ENCODE measurements at regions not wholly inside any gene's neighbourhood (a gene's known extent, or its start where the extent isn't known, plus 50 kb on each side); places are given as distances from the start of the nearest gene placed in this dataset.
"Not testable (repeated sequence)": the region's sequence is repeated elsewhere in the genome, so short reads cannot be mapped to it uniquely, and the experiment has no call there.

GRCh38 chr4:11120435-11120834 is 308.3 kb downstream of the HS3ST1 start:
- DNase-seq (ENCODE audit: low read depth): no peak

GRCh38 chr4:11119474-11119873 is 309.2 kb downstream of the HS3ST1 start:
- DNase-seq (ENCODE audit: low read depth): no peak

- no peak for DNase-seq (ENCODE audit: low read depth)
These were observed 310.2 kb downstream of the HS3ST1 start for GRCh38 chr4:11118513-11118912.

- no peak for DNase-seq (ENCODE audit: low read depth)
These were observed 311.8 kb downstream of the HS3ST1 start for GRCh38 chr4:11116940-11117339.

- DNase-seq (ENCODE audit: low read depth): no peak
These were observed 316.8 kb downstream of the HS3ST1 start for GRCh38 chr4:11111876-11112275.

GRCh38 chr4:11111370-11111769 is 317.3 kb downstream of the HS3ST1 start:
- no peak for DNase-seq (ENCODE audit: low read depth)

GRCh38 chr4:11106759-11107158 is 321.9 kb downstream of the HS3ST1 start:
- no peak for DNase-seq (ENCODE audit: low read depth)

GRCh38 chr4:11106190-11106589 is 322.5 kb downstream of the HS3ST1 start:
- peak; percentile 12 for DNase-seq (ENCODE audit: low read depth)

GRCh38 chr4:11105715-11106114 is 323.0 kb downstream of the HS3ST1 start:
- no peak for DNase-seq (ENCODE audit: low read depth)

GRCh38 chr4:11098461-11098860 is 330.2 kb downstream of the HS3ST1 start:
- no peak for DNase-seq (ENCODE audit: low read depth)

- no peak for DNase-seq (ENCODE audit: low read depth)
These were observed 331.0 kb downstream of the HS3ST1 start for GRCh38 chr4:11097725-11098124.

GRCh38 chr4:11081006-11081405 is 347.7 kb downstream of the HS3ST1 start:
- DNase-seq (ENCODE audit: low read depth): peak; percentile 6

- peak; percentile 68 for DNase-seq (ENCODE audit: low read depth)
These were observed 349.5 kb downstream of the HS3ST1 start for GRCh38 chr4:11079171-11079570.

- no peak for DNase-seq (ENCODE audit: low read depth)
These were observed 354.0 kb downstream of the HS3ST1 start for GRCh38 chr4:11074581-11075241.

- peak; percentile 96 for DNase-seq (ENCODE audit: low read depth)
These were observed 355.1 kb downstream of the HS3ST1 start for GRCh38 chr4:11073621-11074051.

GRCh38 chr4:11072999-11073398 is 355.7 kb downstream of the HS3ST1 start:
- DNase-seq (ENCODE audit: low read depth): no peak

- no peak for DNase-seq (ENCODE audit: low read depth)
These were observed 356.2 kb downstream of the HS3ST1 start for GRCh38 chr4:11072463-11072862.

- no peak for DNase-seq (ENCODE audit: low read depth)
These were observed 357.9 kb downstream of the HS3ST1 start for GRCh38 chr4:11070813-11071212.

- DNase-seq (ENCODE audit: low read depth): no peak
These were observed 359.0 kb downstream of the HS3ST1 start for GRCh38 chr4:11069581-11070211.

GRCh38 chr4:11069083-11069482 is 359.6 kb downstream of the HS3ST1 start:
- no peak for DNase-seq (ENCODE audit: low read depth)

GRCh38 chr4:11066584-11066983 is 362.1 kb downstream of the HS3ST1 start:
- DNase-seq (ENCODE audit: low read depth): not testable (repeated sequence)

GRCh38 chr4:11060637-11061036 is 368.1 kb downstream of the HS3ST1 start:
- DNase-seq (ENCODE audit: low read depth): not testable (repeated sequence)

- DNase-seq (ENCODE audit: low read depth): not testable (repeated sequence)
These were observed 370.4 kb upstream of the CLNK start for GRCh38 chr4:11054937-11055336.

Data from stromal cell of bone marrow (primary cell).